Tibial nerve (tissue), 4 donors: ENCODE measurements at regions not wholly inside any gene's neighbourhood (a gene's known extent, or its start where the extent isn't known, plus 50 kb on each side); places are given as distances from the start of the nearest gene placed in this dataset.

Experiments used
- DNase-seq, 2 donors: peaks; one replicate each; pipeline ENCODE4 v3.0.0-alpha.2; 2019; ENCODE audit warnings: low spot score in 2 of 2
- H3K27ac ChIP-seq, 4 donors: fragments of 200-600 bp; sonication (generic) in 3 of 4; one replicate each; pipeline ENCODE4 v1.5.1; 2017 to 2019; ENCODE audit warnings: mild to moderate bottlenecking in 1 of 4
- H3K27me3 ChIP-seq, 2 donors: fragments of 200-600 bp; sonication (generic) in 1 of 2; one replicate each; pipeline versions ENCODE4 v1.5.1 to v1.6.0; 2017 to 2019
- H3K36me3 ChIP-seq, 3 donors: fragments of 200-600 bp; sonication (generic); one replicate each; pipeline ENCODE4 v1.5.1; 2018 to 2019
- H3K4me1 ChIP-seq, 4 donors: fragments of 200-600 bp; sonication (generic) in 3 of 4; one replicate each; pipeline ENCODE4 v1.5.1; 2017 to 2019
- H3K4me3 ChIP-seq, 4 donors: fragments of 200-600 bp; sonication (generic) in 3 of 4; one replicate each; pipeline ENCODE4 v1.5.1; 2017 to 2019; ENCODE audit warnings: mild to moderate bottlenecking in 1 of 4, moderate library complexity in 1 of 4
- H3K9me3 ChIP-seq, 4 donors: fragments of 200-600 bp; sonication (generic) in 3 of 4; one replicate each; pipeline ENCODE4 v1.5.1; 2017 to 2019
- EP300 ChIP-seq, 2 donors: sonication (generic); formaldehyde crosslinking; IDR thresholded peaks; one replicate each; pipeline ENCODE4 v1.6.1; 2017; ENCODE audit warnings: antibody characterized with exemption in 2 of 2, mild to moderate bottlenecking in 1 of 2
- POLR2A ChIP-seq, 2 donors: fragments of 450-650 bp; IDR thresholded peaks; one replicate each; pipeline ENCODE4 v1.6.1; 2017; ENCODE audit warnings: antibody characterized with exemption in 2 of 2, mild to moderate bottlenecking in 2 of 2, moderate library complexity in 2 of 2
- whole genome bisulfite sequencing, 2 donors: methylation state at CpG; one replicate each; pipeline ENCODE4 v1.1.5; 2018; 5-methylcytosine and 5-hydroxymethylcytosine counted together
- TF ChIP-seq, protein P1 (sequence below), 5 experiments: fragments of 200-600 bp in 3 of 5; fragments of 450-650 bp in 2 of 5; sonication (generic) in 3 of 5; IDR thresholded peaks; one replicate each; pipeline ENCODE4 v1.5.1; 2016 to 2019; ENCODE audit warnings: antibody characterized with exemption in 5 of 5, mild to moderate bottlenecking in 3 of 5, moderate library complexity in 2 of 5

- DNase-seq, result no peak
- 75 to 81% methylated on average over 5 of the region's 5 CpGs for WGBS, 2 donors
- Histone ChIP-seq H3K4me1 (no peaks in the 10 kb centered on the region), H3K27me3 (no peaks in the 10 kb centered on the region), H3K27ac (no peak overlapping the region), H3K4me3 (no peak overlapping the region), H3K36me3 (no peaks in the 10 kb centered on the region), H3K9me3 (peaks cover 0 to 24% (median 4%) of the 10 kb centered on the region in 4 donors)
- TF ChIP-seq, protein P1, sequence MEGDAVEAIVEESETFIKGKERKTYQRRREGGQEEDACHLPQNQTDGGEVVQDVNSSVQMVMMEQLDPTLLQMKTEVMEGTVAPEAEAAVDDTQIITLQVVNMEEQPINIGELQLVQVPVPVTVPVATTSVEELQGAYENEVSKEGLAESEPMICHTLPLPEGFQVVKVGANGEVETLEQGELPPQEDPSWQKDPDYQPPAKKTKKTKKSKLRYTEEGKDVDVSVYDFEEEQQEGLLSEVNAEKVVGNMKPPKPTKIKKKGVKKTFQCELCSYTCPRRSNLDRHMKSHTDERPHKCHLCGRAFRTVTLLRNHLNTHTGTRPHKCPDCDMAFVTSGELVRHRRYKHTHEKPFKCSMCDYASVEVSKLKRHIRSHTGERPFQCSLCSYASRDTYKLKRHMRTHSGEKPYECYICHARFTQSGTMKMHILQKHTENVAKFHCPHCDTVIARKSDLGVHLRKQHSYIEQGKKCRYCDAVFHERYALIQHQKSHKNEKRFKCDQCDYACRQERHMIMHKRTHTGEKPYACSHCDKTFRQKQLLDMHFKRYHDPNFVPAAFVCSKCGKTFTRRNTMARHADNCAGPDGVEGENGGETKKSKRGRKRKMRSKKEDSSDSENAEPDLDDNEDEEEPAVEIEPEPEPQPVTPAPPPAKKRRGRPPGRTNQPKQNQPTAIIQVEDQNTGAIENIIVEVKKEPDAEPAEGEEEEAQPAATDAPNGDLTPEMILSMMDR (IDR thresholded peaks at IDR 0.05), result no peak
- TF ChIP-seq POLR2A (IDR thresholded peaks at IDR 0.05) (no peak), EP300 (IDR thresholded peaks at IDR 0.05) (no peak)
These were observed 189.1 kb upstream of the ANKRD55 start for GRCh38 chr5:56422076-56422762.

GRCh38 chr5:56421246-56422075 is 188.3 kb upstream of the ANKRD55 start:
- H3K4me3 ChIP-seq, result no peak overlapping the region
- H3K27ac ChIP-seq, result no peak overlapping the region
- WGBS, 2 donors, result 83 to 91% methylated on average over 6 of the region's 6 CpGs
- peaks cover 0 to 24% (median 4%) of the 10 kb centered on the region in 4 donors for H3K9me3 ChIP-seq
- peaks cover 0 to 2% (median 0%) of the 10 kb centered on the region in 4 donors for H3K4me1 ChIP-seq
- DNase-seq, result no peak
- H3K27me3 ChIP-seq, result no peaks in the 10 kb centered on the region
- no peak for TF ChIP-seq EP300 (IDR thresholded peaks at IDR 0.05)
- TF ChIP-seq, protein P1 (IDR thresholded peaks at IDR 0.05), result no peak
- no peak for TF ChIP-seq POLR2A (IDR thresholded peaks at IDR 0.05)
- H3K36me3 ChIP-seq, result no peaks in the 10 kb centered on the region

DNA sequence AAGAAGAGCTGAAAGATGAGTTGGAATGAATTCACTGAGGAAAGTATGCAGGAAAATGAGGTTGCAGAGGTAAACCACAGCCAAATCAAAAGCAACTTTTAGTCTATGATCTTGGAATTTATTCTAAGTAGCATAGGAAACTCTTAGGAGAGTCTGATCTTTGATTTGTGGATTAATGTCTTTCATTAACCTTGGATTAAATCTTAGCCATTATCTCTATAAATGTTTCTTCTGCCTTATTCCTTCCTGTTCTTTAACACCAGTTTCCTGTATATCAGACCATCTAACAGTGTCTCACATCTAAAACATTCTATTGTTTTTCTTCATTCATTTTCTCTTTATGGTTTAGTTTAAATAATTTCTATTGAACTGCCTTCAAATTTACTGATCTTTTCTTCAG is 187.2 kb upstream of the ANKRD55 start:
- Histone ChIP-seq H3K27me3 (no peaks in the 10 kb centered on the region), H3K36me3 (no peaks in the 10 kb centered on the region), H3K27ac (no peak overlapping the region), H3K9me3 (peaks cover 0 to 24% (median 4%) of the 10 kb centered on the region in 4 donors), H3K4me3 (no peak overlapping the region), H3K4me1 (peaks cover 0 to 13% (median 2%) of the 10 kb centered on the region in 4 donors)
- TF ChIP-seq EP300 (IDR thresholded peaks at IDR 0.05) (no peak), POLR2A (IDR thresholded peaks at IDR 0.05) (no peak)
- TF ChIP-seq, protein P1 (IDR thresholded peaks at IDR 0.05), result no peak
- DNase-seq, result no peak

GRCh38 chr5:56419667-56420066 is 186.5 kb upstream of the ANKRD55 start:
- peaks cover 0 to 24% (median 4%) of the 10 kb centered on the region in 4 donors for H3K9me3 ChIP-seq
- TF ChIP-seq POLR2A (IDR thresholded peaks at IDR 0.05), result no peak
- TF ChIP-seq EP300 (IDR thresholded peaks at IDR 0.05), result no peak
- TF ChIP-seq, protein P1 (IDR thresholded peaks at IDR 0.05), result no peak
- WGBS, 2 donors, result 94 to 96% methylated on average over 2 of the region's 2 CpGs

GRCh38 chr5:56415356-56415765 is 182.2 kb upstream of the ANKRD55 start:
- Histone ChIP-seq H3K36me3 (no peaks in the 10 kb centered on the region), H3K27me3 (no peaks in the 10 kb centered on the region), H3K27ac (peak overlapping the region in 3 of 4 donors; percentile 36 to 65 (median 55)), H3K9me3 (peaks cover 0 to 16% (median 2%) of the 10 kb centered on the region in 4 donors), H3K4me3 (no peak overlapping the region), H3K4me1 (peaks cover 0 to 48% (median 18%) of the 10 kb centered on the region in 4 donors)
- 72 to 81% methylated on average over 3 of the region's 3 CpGs for WGBS, 2 donors
- DNase-seq, result peak; percentile 26 to 64
- TF ChIP-seq, protein P1 (IDR thresholded peaks at IDR 0.05), result no peak
- TF ChIP-seq EP300 (IDR thresholded peaks at IDR 0.05), result peak in 1 of 2 donors; percentile 68

More at GRCh38 chr5:56419667-56420066, 186.5 kb upstream of the ANKRD55 start:
- no peak overlapping the region for H3K27ac ChIP-seq
- H3K4me3 ChIP-seq, result no peak overlapping the region
- no peak for DNase-seq
- peaks cover 0 to 19% (median 4%) of the 10 kb centered on the region in 4 donors for H3K4me1 ChIP-seq
- no peaks in the 10 kb centered on the region for H3K27me3 ChIP-seq
- H3K36me3 ChIP-seq, result no peaks in the 10 kb centered on the region
